Mesenchymal stem cell (in vitro differentiated cells and primary cell): ENCODE measurements at regions not wholly inside any gene's neighbourhood (a gene's known extent, or its start where the extent isn't known, plus 50 kb on each side); places are given as distances from the start of the nearest gene placed in this dataset.

Source experiments
- DNase-seq: peaks from one replicate; pipeline ENCODE4 v3.0.0-alpha.2; 2013
- H2AFZ ChIP-seq: one replicate; pipeline ENCODE4 v1.6.1; 2013; ENCODE audit warnings: low read depth, mild to moderate bottlenecking, control low read depth, inconsistent platforms, low read length, moderate library complexity
- H2AK5ac ChIP-seq: 2 replicates; pipeline ENCODE4 v1.6.1; 2013; ENCODE audit warnings: low read length, moderate library complexity, mild to moderate bottlenecking, inconsistent platforms; ENCODE audit not compliant: severe bottlenecking
- H2BK120ac ChIP-seq: one replicate; pipeline ENCODE4 v1.6.1; 2013; ENCODE audit warnings: low read depth, mild to moderate bottlenecking, inconsistent platforms, low read length, moderate library complexity
- H2BK12ac ChIP-seq, 2 experiments: one replicate each; pipeline ENCODE4 v1.6.1; 2013; ENCODE audit warnings: inconsistent platforms in 2 of 2, low read length in 2 of 2, mild to moderate bottlenecking in 2 of 2, moderate library complexity in 2 of 2, control low read depth in 1 of 2
- H2BK15ac ChIP-seq: one replicate; pipeline ENCODE4 v1.6.1; 2013; ENCODE audit warnings: mild to moderate bottlenecking, low read depth, inconsistent platforms; ENCODE audit not compliant: poor library complexity, severe bottlenecking
- H2BK5ac ChIP-seq: 2 replicates; pipeline ENCODE4 v1.6.1; 2013; ENCODE audit warnings: low read depth, mild to moderate bottlenecking, low read length, control low read depth, inconsistent platforms; ENCODE audit not compliant: poor library complexity, severe bottlenecking
- H3K14ac ChIP-seq, 2 experiments: one replicate each; pipeline ENCODE4 v1.6.1; 2013; ENCODE audit warnings: inconsistent platforms in 2 of 2, low read length in 2 of 2, control low read depth in 1 of 2, mild to moderate bottlenecking in 1 of 2, moderate library complexity in 1 of 2
- H3K18ac ChIP-seq, 2 experiments: one replicate each; pipeline ENCODE4 v1.6.1; 2013; ENCODE audit warnings: inconsistent platforms in 2 of 2, low read length in 2 of 2, control low read depth in 1 of 2, low read depth in 1 of 2, mild to moderate bottlenecking in 1 of 2
- H3K23ac ChIP-seq, 2 experiments: one replicate each; pipeline ENCODE4 v1.6.1; 2013; ENCODE audit warnings: inconsistent platforms in 2 of 2, low read length in 2 of 2, mild to moderate bottlenecking in 2 of 2, moderate library complexity in 2 of 2, control low read depth in 1 of 2
- H3K27ac ChIP-seq: 2 replicates; pipeline ENCODE4 v1.5.1; 2013; ENCODE audit warnings: mild to moderate bottlenecking, moderate library complexity, low read length, control low read depth, inconsistent platforms; ENCODE audit not compliant: poor library complexity, severe bottlenecking
- H3K27me3 ChIP-seq, 2 experiments: 2 replicates each; pipeline versions ENCODE4 v1.6.1 to v1.7.0; 2013; ENCODE audit warnings: low read length in 2 of 2, mild to moderate bottlenecking in 2 of 2, moderate library complexity in 2 of 2, control low read depth in 1 of 2, inconsistent platforms in 1 of 2; ENCODE audit not compliant: control insufficient read depth in 1 of 2, insufficient read depth in 1 of 2
- H3K36me3 ChIP-seq, 2 experiments: 2 replicates each; pipeline versions ENCODE4 v1.6.1 to v1.7.0; 2013; ENCODE audit warnings: low read length in 2 of 2, control low read depth in 1 of 2, inconsistent platforms in 1 of 2, low read depth in 1 of 2, mild to moderate bottlenecking in 1 of 2; ENCODE audit not compliant: insufficient read depth in 2 of 2, control insufficient read depth in 1 of 2
- H3K4ac ChIP-seq, 2 experiments: one replicate each; pipeline ENCODE4 v1.6.1; 2013; ENCODE audit warnings: inconsistent platforms in 2 of 2, low read length in 2 of 2, mild to moderate bottlenecking in 2 of 2, moderate library complexity in 2 of 2, control low read depth in 1 of 2, low read depth in 1 of 2
- H3K4me1 ChIP-seq: 2 replicates; pipeline ENCODE4 v1.6.1; 2013; ENCODE audit warnings: low read depth, low read length, control low read depth; ENCODE audit not compliant: control insufficient read depth, insufficient read depth
- H3K4me2 ChIP-seq: 2 replicates; pipeline ENCODE4 v1.6.1; 2013; ENCODE audit warnings: low read length, mild to moderate bottlenecking, inconsistent platforms; ENCODE audit not compliant: poor library complexity, severe bottlenecking
- H3K4me3 ChIP-seq, 2 experiments: 2 replicates each; pipeline versions ENCODE4 v1.5.1 to v1.7.0; 2013; ENCODE audit warnings: low read length in 2 of 2, mild to moderate bottlenecking in 2 of 2, control low read depth in 1 of 2, low read depth in 1 of 2; ENCODE audit not compliant: insufficient read depth in 1 of 2
- H3K79me1 ChIP-seq: replicated peaks from 2 replicates; pipeline ENCODE4 v1.6.1; 2013; ENCODE audit warnings: mild to moderate bottlenecking, control low read depth, low read length, inconsistent platforms; ENCODE audit not compliant: poor library complexity, severe bottlenecking
- H3K9ac ChIP-seq: 2 replicates; pipeline ENCODE4 v1.7.0; 2013; ENCODE audit warnings: mild to moderate bottlenecking, low read length, moderate library complexity
- H3K9me3 ChIP-seq: 2 replicates; pipeline ENCODE4 v1.7.0; 2013; ENCODE audit warnings: mild to moderate bottlenecking, low read length; ENCODE audit not compliant: control insufficient read depth
- H4K8ac ChIP-seq: one replicate; pipeline ENCODE4 v1.6.1; 2013; ENCODE audit warnings: inconsistent platforms, mild to moderate bottlenecking, low read length, moderate library complexity
- H4K91ac ChIP-seq: one replicate; pipeline ENCODE4 v1.6.1; 2013; ENCODE audit warnings: mild to moderate bottlenecking, low read length, inconsistent platforms
- WGBS: methylation state at CpG from one replicate; pipeline ENCODE4 v1.1.7; 2013; ENCODE audit warnings: mixed read lengths; 5-methylcytosine and 5-hydroxymethylcytosine counted together

DNA sequence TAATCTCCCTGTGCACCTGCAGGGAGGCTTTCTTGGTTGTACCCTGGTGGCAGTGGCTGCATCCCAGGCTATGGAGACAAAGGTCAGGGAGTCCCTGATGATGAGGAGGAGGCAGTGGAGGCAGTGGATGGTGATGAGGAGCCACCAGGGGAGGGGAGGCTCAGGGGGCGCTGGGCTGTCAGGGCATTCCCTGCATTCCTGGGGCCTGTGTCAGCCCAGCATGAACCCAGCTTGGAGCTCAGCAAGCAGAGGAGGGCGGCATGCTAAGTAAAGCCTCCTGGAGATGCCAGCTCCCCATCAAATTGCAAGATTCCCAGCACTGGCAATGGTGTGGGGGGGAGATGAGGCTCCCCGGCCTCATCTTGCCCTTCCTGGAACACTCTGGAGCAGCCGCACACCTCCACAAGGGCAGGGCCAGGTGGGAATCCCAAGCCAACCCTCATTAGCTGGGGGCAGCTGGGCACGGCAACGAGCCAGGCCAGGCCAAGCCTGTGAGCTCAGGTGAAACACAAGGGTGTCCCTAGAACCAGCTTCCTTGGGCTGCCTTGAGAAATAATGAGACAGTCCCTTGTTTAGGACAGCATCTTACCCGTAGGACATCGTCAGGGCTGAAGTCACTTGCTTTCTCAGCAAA lies 469.5 kb downstream of the MATN1 start:
- Histone ChIP-seq H3K4me1 (peaks cover 15% of the 10 kb centered on the region), H2BK120ac (no peak overlapping the region), H3K27me3 (peaks cover 8 to 83% of the 10 kb centered on the region in 2 experiments), H3K36me3 (no peaks in the 10 kb centered on the region), H3K18ac (no peak overlapping the region), H3K9me3 (no peaks in the 10 kb centered on the region), H2BK12ac (no peak overlapping the region), H2BK15ac (no peak overlapping the region), H3K14ac (no peak overlapping the region), H2AFZ (no peak overlapping the region), H3K79me1 (no peaks in the 10 kb centered on the region), H3K9ac (no peak overlapping the region), H3K4ac (no peak overlapping the region), H4K91ac (no peak overlapping the region), H3K27ac (no peak overlapping the region), H3K4me3 (no peak overlapping the region), H2BK5ac (no peak overlapping the region), H3K23ac (no peak overlapping the region), H3K4me2 (no peak overlapping the region), H2AK5ac (no peak overlapping the region), H4K8ac (no peak overlapping the region)
- no peak for DNase-seq
- 78% methylated on average over 8 of the region's 8 CpGs for WGBS

DNA sequence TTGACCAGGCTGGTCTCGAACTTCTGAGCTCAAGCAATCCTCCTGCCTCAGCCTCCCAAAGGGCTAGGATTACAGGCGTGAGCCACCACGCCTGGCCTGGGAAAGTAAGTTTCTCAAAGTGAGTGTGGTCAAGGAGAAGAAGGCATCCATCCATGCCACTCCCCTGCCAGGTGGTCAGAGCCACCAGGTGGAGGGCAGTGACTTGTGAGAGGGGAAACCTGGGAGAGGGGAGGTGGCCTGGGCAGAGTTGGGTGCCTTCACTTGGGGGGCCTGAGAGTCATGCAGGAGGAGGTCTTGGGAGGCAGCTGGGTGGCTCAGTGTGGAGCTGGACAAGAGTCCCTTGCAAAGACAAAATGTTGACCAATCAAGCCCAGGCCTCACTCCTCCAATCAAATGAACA lies 470.0 kb downstream of the MATN1 start:
- Histone ChIP-seq H3K4me1 (peaks cover 15% of the 10 kb centered on the region), H3K79me1 (no peaks in the 10 kb centered on the region), H4K8ac (no peak overlapping the region), H4K91ac (no peak overlapping the region), H2BK15ac (no peak overlapping the region), H3K23ac (no peak overlapping the region), H3K9ac (no peak overlapping the region), H3K36me3 (no peaks in the 10 kb centered on the region), H3K4ac (no peak overlapping the region), H2BK120ac (no peak overlapping the region), H2AK5ac (no peak overlapping the region), H3K14ac (no peak overlapping the region), H2BK5ac (no peak overlapping the region), H2AFZ (no peak overlapping the region), H3K18ac (no peak overlapping the region), H3K4me3 (no peak overlapping the region), H3K27ac (no peak overlapping the region), H3K9me3 (no peaks in the 10 kb centered on the region), H3K27me3 (peaks cover 8 to 83% of the 10 kb centered on the region in 2 experiments), H2BK12ac (no peak overlapping the region), H3K4me2 (no peak overlapping the region)
- DNase-seq = no peak
- 66% methylated on average over 3 of the region's 3 CpGs for WGBS

DNA sequence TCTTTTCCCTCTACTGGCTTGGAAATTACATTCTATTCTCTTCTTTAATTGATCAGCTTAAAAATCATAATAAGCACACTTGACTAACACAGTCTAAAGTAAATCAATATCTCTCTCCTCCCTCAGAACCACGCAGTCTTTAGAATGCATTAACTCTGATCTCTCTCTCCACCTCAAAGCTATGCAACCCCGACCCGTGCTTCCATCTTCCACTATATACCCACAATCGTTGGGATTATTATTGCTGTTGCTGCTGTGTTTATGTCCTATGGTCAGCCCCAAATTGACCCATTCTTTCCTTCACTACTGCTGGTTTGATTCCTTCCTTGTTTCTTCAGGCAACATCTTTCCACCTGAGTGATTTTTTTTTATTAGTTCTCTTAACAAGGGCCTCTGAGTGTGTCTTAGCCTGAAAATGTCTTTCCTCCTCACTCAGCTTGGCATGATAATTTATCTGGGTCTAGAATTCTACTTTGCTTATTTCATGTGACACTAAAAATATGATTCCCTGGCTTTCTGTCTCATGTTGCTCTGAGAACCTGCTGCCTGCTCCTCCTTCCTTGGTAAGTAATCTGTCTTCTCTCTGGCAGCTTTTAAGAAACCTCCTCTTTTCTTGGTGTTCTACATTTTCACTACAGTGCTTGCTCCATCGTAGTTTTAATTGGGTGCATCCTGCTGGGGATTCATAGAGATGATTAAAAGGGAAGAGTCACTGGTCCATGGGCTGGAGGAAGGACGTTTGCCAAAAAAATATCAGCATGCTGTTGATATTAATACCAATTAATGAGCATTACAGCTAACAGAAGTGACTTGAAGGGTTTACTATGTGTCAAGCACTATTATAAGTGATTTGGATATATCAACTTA lies 472.2 kb downstream of the MATN1 start:
- Histone ChIP-seq H3K18ac (no peak overlapping the region), H4K91ac (no peak overlapping the region), H3K23ac (no peak overlapping the region), H3K9ac (no peak overlapping the region), H3K27me3 (peaks cover 13 to 87% of the 10 kb centered on the region in 2 experiments), H3K4me1 (peaks cover 15% of the 10 kb centered on the region), H2BK5ac (no peak overlapping the region), H2AFZ (no peak overlapping the region), H3K36me3 (no peaks in the 10 kb centered on the region), H3K79me1 (no peaks in the 10 kb centered on the region), H3K4ac (no peak overlapping the region), H2BK120ac (no peak overlapping the region), H2AK5ac (no peak overlapping the region), H3K14ac (no peak overlapping the region), H3K4me2 (no peak overlapping the region), H3K4me3 (no peak overlapping the region), H3K27ac (no peak overlapping the region), H4K8ac (no peak overlapping the region), H3K9me3 (no peaks in the 10 kb centered on the region), H2BK15ac (no peak overlapping the region), H2BK12ac (no peak overlapping the region)
- WGBS = 48% methylated on average over 3 of the region's 6 CpGs
- no peak for DNase-seq

DNA sequence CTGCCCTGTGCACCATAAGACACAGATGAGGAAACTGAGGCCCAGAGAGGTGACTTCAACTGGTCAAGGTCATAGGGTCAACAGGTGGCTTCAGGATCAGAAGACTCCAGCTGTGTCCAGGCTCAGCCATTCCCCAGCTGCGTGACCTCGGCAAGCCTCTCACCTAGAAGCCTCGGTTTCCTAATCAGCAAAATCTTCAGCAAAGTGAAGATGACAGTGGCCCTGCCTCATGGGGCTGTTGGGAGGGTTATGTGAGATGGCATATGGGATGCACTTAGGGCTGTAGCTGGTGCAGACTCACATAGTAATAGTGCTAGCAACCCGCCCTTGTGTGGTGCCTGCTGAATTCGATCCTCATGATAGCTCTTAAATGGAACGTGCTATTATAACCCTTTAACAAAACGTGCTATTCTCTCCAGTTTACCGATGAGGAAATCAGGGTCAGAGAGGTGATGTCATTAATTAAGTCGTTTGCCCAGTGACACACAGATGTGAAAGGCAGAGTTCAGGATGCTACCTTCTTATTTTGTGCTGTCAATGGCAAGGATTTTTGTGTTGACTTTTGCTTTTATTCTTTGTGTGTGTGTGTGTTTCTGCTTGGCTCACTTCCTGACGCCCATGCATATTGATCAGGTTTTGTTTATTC lies 472.9 kb downstream of the MATN1 start:
- Histone ChIP-seq H2BK120ac (no peak overlapping the region), H3K27ac (no peak overlapping the region), H2BK12ac (no peak overlapping the region), H3K36me3 (no peaks in the 10 kb centered on the region), H3K27me3 (peaks cover 13 to 82% of the 10 kb centered on the region in 2 experiments), H3K4me3 (no peak overlapping the region), H4K91ac (no peak overlapping the region), H3K4ac (no peak overlapping the region), H2BK5ac (no peak overlapping the region), H3K23ac (no peak overlapping the region), H3K18ac (no peak overlapping the region), H3K4me2 (no peak overlapping the region), H4K8ac (no peak overlapping the region), H3K79me1 (no peaks in the 10 kb centered on the region), H2AFZ (no peak overlapping the region), H2AK5ac (no peak overlapping the region), H2BK15ac (no peak overlapping the region), H3K9ac (no peak overlapping the region), H3K9me3 (no peaks in the 10 kb centered on the region), H3K4me1 (peaks cover 15% of the 10 kb centered on the region), H3K14ac (no peak overlapping the region)
- DNase-seq = no peak
- 65% methylated on average over 10 of the region's 10 CpGs for WGBS
